ENCODE measurements at regions not wholly inside any gene's neighbourhood (a gene's known extent, or its start where the extent isn't known, plus 50 kb on each side); places are given as distances from the start of the nearest gene placed in this dataset.
A peak's percentile ranks its signal among the peaks of the same experiment; 100 is the strongest.

DNA sequence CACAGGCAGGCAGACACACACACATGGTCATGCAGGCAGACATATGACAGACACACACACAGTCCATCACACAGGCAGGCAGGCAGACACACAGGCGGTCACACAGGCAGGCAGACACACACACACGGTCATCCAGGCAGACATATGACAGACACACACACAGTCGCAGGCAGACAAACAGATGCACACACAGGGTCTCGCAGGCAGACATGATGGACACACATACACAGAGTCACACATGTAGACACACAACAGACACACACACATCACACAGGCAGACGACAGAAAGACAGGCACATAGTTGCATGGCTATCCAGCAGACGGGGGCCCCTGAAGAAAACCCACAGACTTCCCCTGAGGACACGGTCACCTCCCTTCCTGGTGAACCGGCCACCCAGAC lies 135.4 kb downstream of the NCOR2 start:
- no peak for DNase-seq (ENCODE audit: low read depth)
- no peak overlapping the region for H3K4me3 ChIP-seq (ENCODE audit: low read length)

GRCh38 chr12:124430491-124430890 lies 135.6 kb downstream of the RFLNA start:
- no peak for DNase-seq (ENCODE audit: low read depth)
- no peak for TF ChIP-seq CTCF (conservative IDR thresholded peaks at IDR 0.05; ENCODE audit: low read depth, low read length)
- H3K4me3 ChIP-seq (ENCODE audit: low read length) = no peak overlapping the region

More for the DNA sequence above, 135.4 kb downstream of the NCOR2 start:
- no peak for TF ChIP-seq CTCF (conservative IDR thresholded peaks at IDR 0.05; ENCODE audit: low read depth, low read length)

DNA sequence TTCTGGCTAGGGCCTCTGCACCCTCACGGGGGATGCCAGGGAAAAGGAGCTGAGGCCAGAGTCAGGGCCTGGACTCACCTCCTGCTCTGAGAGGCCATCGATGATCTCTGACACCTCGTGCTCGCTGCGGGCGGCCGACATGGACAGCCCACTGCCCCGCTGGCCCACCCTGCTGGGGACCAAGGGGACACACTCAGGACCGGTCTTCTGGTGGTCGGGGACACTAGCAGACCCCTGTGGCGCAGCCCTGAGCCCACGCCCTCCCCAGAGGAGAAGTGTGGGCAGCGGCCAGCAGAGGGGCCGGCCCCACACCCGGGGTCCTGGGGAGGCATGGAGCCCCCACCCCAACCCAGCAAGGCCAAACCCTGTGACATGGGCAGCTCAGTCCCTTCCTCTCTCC lies 134.6 kb downstream of the RFLNA start:
- no peak for TF ChIP-seq CTCF (conservative IDR thresholded peaks at IDR 0.05; ENCODE audit: low read depth, low read length)
- no peak overlapping the region for H3K4me3 ChIP-seq (ENCODE audit: low read length)
- DNase-seq (ENCODE audit: low read depth) = no peak

DNA sequence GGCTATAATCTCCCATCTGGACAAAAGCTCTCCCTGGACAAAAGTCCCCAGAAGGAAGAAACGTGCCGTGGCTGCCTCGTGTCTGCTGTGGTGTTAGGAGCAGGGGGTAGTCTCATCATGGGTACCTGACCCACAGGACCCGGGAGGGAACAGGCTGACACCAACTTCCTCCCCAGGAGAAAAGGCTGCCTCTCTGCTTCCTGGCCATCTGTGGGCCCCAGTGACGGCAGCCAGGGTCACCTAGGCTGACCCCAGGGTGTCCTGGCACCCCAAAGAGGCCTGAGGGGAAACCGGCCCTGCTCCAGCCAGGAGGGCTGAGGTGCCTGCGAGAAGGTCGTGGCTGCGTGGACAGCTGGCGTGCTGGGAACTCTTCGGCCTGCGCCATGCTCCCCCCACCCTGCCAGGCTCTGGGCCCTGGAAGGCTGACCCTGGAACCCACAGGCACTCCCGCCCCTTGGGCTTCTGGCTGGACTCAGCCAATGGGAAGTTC lies 133.9 kb downstream of the RFLNA start:
- no peak for DNase-seq (ENCODE audit: low read depth)
- no peak overlapping the region for H3K4me3 ChIP-seq (ENCODE audit: low read length)
- no peak for TF ChIP-seq CTCF (conservative IDR thresholded peaks at IDR 0.05; ENCODE audit: low read depth, low read length)

- no peak overlapping the region for H3K4me3 ChIP-seq (ENCODE audit: low read length)
- TF ChIP-seq CTCF (conservative IDR thresholded peaks at IDR 0.05; ENCODE audit: low read depth, low read length) = no peak
- peak; percentile 51 for DNase-seq (ENCODE audit: low read depth)
Observed at GRCh38 chr12:124428136-124428791, 133.4 kb downstream of the RFLNA start.

DNA sequence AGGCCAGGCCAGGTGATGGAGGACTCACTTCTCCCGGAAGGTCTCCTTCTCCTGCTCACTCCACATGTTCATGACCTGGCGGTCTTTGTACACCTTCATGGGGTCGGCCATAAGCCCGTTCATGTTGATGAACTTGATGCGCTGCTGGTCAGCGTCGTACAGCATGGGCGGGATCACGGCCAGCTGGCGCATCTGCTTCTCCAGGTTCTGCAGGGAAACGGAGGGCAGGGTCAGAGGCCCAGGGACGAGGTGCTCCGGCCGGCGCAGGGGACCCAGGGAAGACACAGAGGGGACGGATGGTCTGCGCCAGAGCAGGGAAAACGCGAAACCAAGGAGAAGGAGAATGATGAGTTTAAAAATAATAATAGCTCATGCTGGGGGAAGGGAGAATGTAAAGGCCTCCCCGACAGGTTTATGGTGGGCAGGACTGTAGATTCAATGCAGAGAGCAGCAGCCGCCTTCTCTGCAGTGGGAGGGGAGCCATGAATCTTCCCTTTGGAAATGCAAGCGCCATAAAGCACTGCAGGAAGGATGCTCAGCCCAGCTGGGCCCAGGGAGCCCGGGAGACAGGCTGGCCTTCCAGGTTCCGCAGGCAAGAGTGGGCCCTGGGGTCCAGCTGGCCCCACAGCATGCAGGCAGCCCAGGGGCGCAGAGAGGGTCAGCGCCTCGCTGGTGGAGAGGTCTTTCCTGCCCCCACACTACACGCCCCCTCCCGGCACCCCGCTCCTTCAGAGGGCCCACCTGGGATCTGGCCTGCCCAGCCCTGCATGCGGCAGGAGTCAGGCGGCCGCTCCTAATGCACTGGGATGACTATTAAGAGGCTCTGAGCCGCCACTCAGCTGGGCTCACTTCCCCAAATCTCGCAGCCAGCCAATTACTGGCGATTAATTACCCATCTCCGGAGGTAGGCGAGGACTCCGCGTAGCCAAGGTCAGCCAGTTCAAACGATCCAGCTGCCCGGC lies 132.0 kb downstream of the RFLNA start:
- no peak overlapping the region for H3K4me3 ChIP-seq (ENCODE audit: low read length)
- TF ChIP-seq CTCF (conservative IDR thresholded peaks at IDR 0.05; ENCODE audit: low read depth, low read length) = no peak
- DNase-seq (ENCODE audit: low read depth) = no peak

Data from retinal pigment epithelial cell (primary cell).